H1 (cell line): ENCODE measurements at regions not wholly inside any gene's neighbourhood (a gene's known extent, or its start where the extent isn't known, plus 50 kb on each side); places are given as distances from the start of the nearest gene placed in this dataset.

Experiments used
- CTCF ChIA-PET: fragments of 300-600 bp; sonication (Branson Sonifier 250); formaldehyde crosslinking; loops from one replicate; lab custom pipeline; 2021; ENCODE audit not compliant: partially characterized antibody; lab: Charles Lee
- POLR2A ChIA-PET: fragments of 300-600 bp; sonication (Branson Sonifier 250); formaldehyde crosslinking; loops from one replicate; lab custom pipeline; 2021; ENCODE audit warnings: inconsistent platforms; ENCODE audit not compliant: partially characterized antibody; lab: Charles Lee
- DNase-seq, 2 experiments: peaks; one replicate each; pipeline versions ENCODE4 v3.0.0 to v3.0.0-alpha.2; 2010 to 2022; ENCODE audit warnings: low spot score in 2 of 2, low read depth in 1 of 2, mixed read lengths in 1 of 2
- FAIRE-seq: peaks from 2 replicates; lab custom pipeline; 2011; peaks lifted over from hg19 to GRCh38; lab: Jason Lieb, UNC
- H2AFZ ChIP-seq: 2 replicates; pipeline ENCODE4 v1.8.1; 2012; ENCODE audit warnings: low read length, inconsistent platforms
- H2AK5ac ChIP-seq: 2 replicates; pipeline ENCODE4 v1.6.1; 2013; ENCODE audit warnings: low read depth, low read length
- H2BK120ac ChIP-seq: replicated peaks from 2 replicates; pipeline ENCODE3; 2013; ENCODE audit warnings: low read depth, low read length, inconsistent platforms
- H2BK12ac ChIP-seq: 2 replicates; pipeline ENCODE4 v1.6.1; 2013; ENCODE audit warnings: low read depth, low read length
- H2BK15ac ChIP-seq: 2 replicates; pipeline ENCODE4 v1.6.1; 2013; ENCODE audit warnings: low read length
- H2BK20ac ChIP-seq: 2 replicates; pipeline ENCODE4 v1.6.1; 2013; ENCODE audit warnings: low read length
- H2BK5ac ChIP-seq: 2 replicates; pipeline ENCODE4 v1.6.1; 2013; ENCODE audit warnings: low read depth, low read length
- H3K14ac ChIP-seq: 2 replicates; pipeline ENCODE4 v1.6.1; 2013; ENCODE audit warnings: inconsistent platforms; ENCODE audit not compliant: insufficient read length
- H3K18ac ChIP-seq: 2 replicates; pipeline ENCODE4 v1.6.1; 2013; ENCODE audit warnings: low read length; ENCODE audit errors: extremely low read depth
- H3K23ac ChIP-seq: 2 replicates; pipeline ENCODE4 v1.6.1; 2013; ENCODE audit warnings: inconsistent platforms; ENCODE audit not compliant: insufficient read length
- H3K23me2 ChIP-seq: 2 replicates; pipeline ENCODE4 v1.6.1; 2013; ENCODE audit warnings: low read depth, low read length
- H3K27ac ChIP-seq: 2 replicates; pipeline ENCODE4 v1.6.1; 2011; ENCODE audit warnings: low read depth, low read length, inconsistent platforms
- H3K27me3 ChIP-seq, 4 experiments: replicated peaks in 1 of 4; 1 replicate in 1 of 4; 2 replicates in 3 of 4; pipeline versions ENCODE4 v1.6.1 to v1.8.1; 2011 to 2013; ENCODE audit warnings: low read length in 3 of 4, mild to moderate bottlenecking in 3 of 4, inconsistent platforms in 2 of 4, mixed read lengths in 2 of 4, moderate library complexity in 1 of 4; ENCODE audit not compliant: control insufficient read depth in 3 of 4, insufficient read depth in 3 of 4; ENCODE audit errors: extremely low read depth in 1 of 4
- H3K36me3 ChIP-seq, 4 experiments: 2 replicates each; pipeline versions ENCODE4 v1.6.1 to v1.8.1; 2011 to 2013; ENCODE audit warnings: mild to moderate bottlenecking in 4 of 4, low read length in 3 of 4, moderate library complexity in 2 of 4, control low read depth in 1 of 4, inconsistent platforms in 1 of 4; ENCODE audit not compliant: insufficient read depth in 4 of 4, control insufficient read depth in 2 of 4
- H3K4ac ChIP-seq: replicated peaks from 2 replicates; pipeline ENCODE3; 2013; ENCODE audit warnings: low read length, low read depth, mixed read lengths, inconsistent platforms; ENCODE audit not compliant: insufficient read length
- H3K4me1 ChIP-seq, 4 experiments: replicated peaks in 1 of 4; 1 replicate in 1 of 4; 2 replicates in 3 of 4; pipeline versions ENCODE4 v1.6.1 to v1.8.1; 2011 to 2013; ENCODE audit warnings: low read length in 3 of 4, inconsistent platforms in 2 of 4, mixed read lengths in 1 of 4; ENCODE audit not compliant: insufficient read depth in 4 of 4, control insufficient read depth in 3 of 4
- H3K4me2 ChIP-seq, 2 experiments: 2 replicates each; pipeline versions ENCODE4 v1.6.1 to v1.8.1; 2011 to 2013; ENCODE audit warnings: low read depth in 2 of 2, low read length in 2 of 2, control low read depth in 1 of 2, inconsistent platforms in 1 of 2, mild to moderate bottlenecking in 1 of 2; ENCODE audit not compliant: insufficient read depth in 1 of 2
- H3K4me3 ChIP-seq, 4 experiments: fragments of 200-600, 300-600 bp in 1 of 4; sonication (generic), shearing (Covaris generic), sonication (Bioruptor Twin) in 1 of 4; 2 replicates each; pipeline versions ENCODE4 v1.5.1 to v1.8.1; 2011 to 2016; ENCODE audit warnings: low read length in 4 of 4, low read depth in 3 of 4, control low read depth in 2 of 4, inconsistent platforms in 2 of 4, mild to moderate bottlenecking in 2 of 4, mixed read lengths in 1 of 4, moderate library complexity in 1 of 4; ENCODE audit not compliant: insufficient read depth in 2 of 4; ENCODE audit errors: extremely low read depth in 1 of 4
- H3K56ac ChIP-seq: replicated peaks from 2 replicates; pipeline ENCODE3; 2013; ENCODE audit warnings: low read depth, mild to moderate bottlenecking, mixed read lengths, low read length, inconsistent platforms; ENCODE audit not compliant: insufficient read length
- H3K79me1 ChIP-seq: 2 replicates; pipeline ENCODE4 v1.6.1; 2013; ENCODE audit warnings: low read depth, low read length, control low read depth
- H3K79me2 ChIP-seq, 2 experiments: 2 replicates each; pipeline versions ENCODE4 v1.6.1 to v1.8.1; 2012 to 2013; ENCODE audit warnings: low read length in 2 of 2, mild to moderate bottlenecking in 2 of 2, inconsistent platforms in 1 of 2; ENCODE audit not compliant: insufficient read depth in 2 of 2, control insufficient read depth in 1 of 2
- H3K9ac ChIP-seq, 4 experiments: replicated peaks in 1 of 4; 1 replicate in 1 of 4; 2 replicates in 3 of 4; pipeline versions ENCODE4 v1.6.1 to v1.8.1; 2011 to 2013; ENCODE audit warnings: low read depth in 3 of 4, low read length in 3 of 4, control low read depth in 2 of 4, mild to moderate bottlenecking in 2 of 4, moderate library complexity in 2 of 4, inconsistent platforms in 1 of 4; ENCODE audit errors: extremely low read depth in 1 of 4
- H3K9me3 ChIP-seq, 2 experiments: 2 replicates each; pipeline versions ENCODE4 v1.6.1 to v1.8.1; 2012 to 2013; ENCODE audit warnings: mild to moderate bottlenecking in 2 of 2, moderate library complexity in 2 of 2, control low read depth in 1 of 2, inconsistent platforms in 1 of 2, low read depth in 1 of 2, low read length in 1 of 2, mixed read lengths in 1 of 2; ENCODE audit not compliant: insufficient read depth in 2 of 2
- H4K20me1 ChIP-seq, 2 experiments: replicated peaks in 1 of 2; 2 replicates each; pipeline versions ENCODE3 to v1.8.1; 2011 to 2013; ENCODE audit warnings: inconsistent platforms in 2 of 2, low read length in 2 of 2, mild to moderate bottlenecking in 1 of 2; ENCODE audit not compliant: insufficient read depth in 2 of 2, control insufficient read depth in 1 of 2
- H4K5ac ChIP-seq: 2 replicates; pipeline ENCODE4 v1.6.1; 2013; ENCODE audit warnings: low read length, low read depth, mixed read lengths, inconsistent platforms; ENCODE audit not compliant: insufficient read length
- H4K8ac ChIP-seq: 2 replicates; pipeline ENCODE4 v1.8.0; 2013; ENCODE audit warnings: mild to moderate bottlenecking, moderate library complexity, low read length, inconsistent platforms; ENCODE audit not compliant: insufficient read depth; ENCODE audit errors: extremely low read depth
- H4K91ac ChIP-seq: replicated peaks from 2 replicates; pipeline ENCODE3; 2013; ENCODE audit warnings: low read length, mixed read lengths, inconsistent platforms; ENCODE audit not compliant: insufficient read length
- CBX5 ChIP-seq: fragments of 300-800, 300-1000 bp; sonication (generic); IDR thresholded peaks from 2 replicates; pipeline ENCODE4 v1.7.1; 2016; ENCODE audit warnings: antibody characterized with exemption, low read length, low read depth
- CBX8 ChIP-seq: fragments of 300-800, 300-1000 bp; sonication (generic); IDR thresholded peaks from 2 replicates; pipeline ENCODE4 v1.7.1; 2016; ENCODE audit warnings: low read depth, low read length, borderline replicate concordance
- CHD2 ChIP-seq: IDR thresholded peaks from 2 replicates; pipeline ENCODE4 v1.6.1; 2012; ENCODE audit warnings: low read length, improper control_type of control experiment
- EP300 ChIP-seq, 2 experiments: IDR thresholded peaks; 1 replicate in 1 of 2; 2 replicates in 1 of 2; pipeline ENCODE4 v1.6.1; 2011 to 2012; ENCODE audit warnings: low read depth in 2 of 2, low read length in 2 of 2, mild to moderate bottlenecking in 2 of 2, borderline replicate concordance in 1 of 2, inconsistent platforms in 1 of 2, moderate library complexity in 1 of 2
- HDAC6 ChIP-seq: IDR thresholded peaks from one replicate; pipeline ENCODE4 v1.7.1; 2012; ENCODE audit warnings: low read depth, mild to moderate bottlenecking, inconsistent platforms, low read length, moderate library complexity
- JUN ChIP-seq: IDR thresholded peaks from 2 replicates; pipeline ENCODE4 v1.6.1; 2011; ENCODE audit warnings: low read depth, mild to moderate bottlenecking, improper control_type of control experiment, low read length
- PHF8 ChIP-seq: fragments of 200-600 bp; sonication (generic); conservative IDR thresholded peaks from 2 replicates; pipeline ENCODE4 v1.7.1; 2012; ENCODE audit warnings: low read depth, mild to moderate bottlenecking, inconsistent platforms, low read length, moderate library complexity
- SIN3A ChIP-seq, 2 experiments: IDR thresholded peaks in 1 of 2; conservative IDR thresholded peaks in 1 of 2; 2 replicates each; pipeline ENCODE4 v1.6.1; 2011 to 2012; ENCODE audit warnings: low read length in 2 of 2, improper control_type of control experiment in 1 of 2, low read depth in 1 of 2, mild to moderate bottlenecking in 1 of 2
- SP4 ChIP-seq: IDR thresholded peaks from 2 replicates; pipeline ENCODE4 v1.6.1; 2012; ENCODE audit warnings: low read length, inconsistent platforms
- SUZ12 ChIP-seq: fragments of 200-600 bp; sonication (generic); IDR thresholded peaks from 2 replicates; pipeline ENCODE4 v1.6.1; 2012; ENCODE audit warnings: mild to moderate bottlenecking, inconsistent platforms, low read length, moderate library complexity, mixed read lengths
- TAF1 ChIP-seq: IDR thresholded peaks from 2 replicates; pipeline ENCODE4 v1.6.1; 2011; ENCODE audit warnings: mild to moderate bottlenecking, low read depth, low read length
- TBP ChIP-seq: IDR thresholded peaks from 2 replicates; pipeline ENCODE4 v1.6.1; 2011; ENCODE audit warnings: low read depth, low read length, improper control_type of control experiment
- WGBS, 2 experiments: shearing (Covaris generic) in 1 of 2; methylation state at CpG; one replicate each; pipeline versions ENCODE4 v1.1.6 to v1.1.7; 2013 to 2015; ENCODE audit warnings: low lambda C conversion rate in 2 of 2, mixed read lengths in 2 of 2, inconsistent platforms in 1 of 2, low coverage in 1 of 2, missing lambda C conversion rate in 1 of 2; ENCODE audit not compliant: insufficient replicate concordance in 2 of 2, insufficient coverage in 1 of 2, insufficient read length in 1 of 2; ENCODE audit errors: extremely low coverage in 1 of 2, missing lambda C conversion rate in 1 of 2; 5-methylcytosine and 5-hydroxymethylcytosine counted together
- TF ChIP-seq, protein P1 (sequence below): IDR thresholded peaks from 2 replicates; pipeline ENCODE4 v1.6.1; 2012; ENCODE audit warnings: inconsistent platforms
- TF ChIP-seq, protein P2 (sequence below): IDR thresholded peaks from 2 replicates; pipeline ENCODE4 v1.6.1; 2011; ENCODE audit warnings: low read length, improper control_type of control experiment

DNA sequence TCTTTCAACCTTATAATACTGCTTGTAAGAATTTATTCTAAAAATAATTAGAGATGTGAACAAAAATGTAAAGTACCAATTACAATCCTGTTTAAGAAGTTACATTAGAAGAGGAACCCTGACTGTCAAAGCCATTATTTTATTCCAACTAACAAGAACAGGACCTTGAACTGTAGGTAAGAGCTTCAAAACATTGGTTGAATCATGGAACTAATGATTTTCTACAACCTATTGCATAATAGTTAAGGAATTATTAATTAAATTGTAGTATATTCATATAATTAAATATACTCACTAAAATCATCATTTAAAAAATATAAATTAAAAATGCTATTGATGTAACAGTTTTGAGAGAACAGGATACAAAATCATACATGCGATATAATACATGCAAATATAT, 649.4 kb upstream of the KIRREL3 start:
- WGBS, 2 experiments, result 96% methylated on average over 1 of the region's 1 CpG; no CpG with 5 or more reads in 1 of the 2 experiments
- TF ChIP-seq SIN3A (conservative IDR thresholded peaks at IDR 0.05 in 1 of 2, IDR thresholded peaks at IDR 0.05 in 1 of 2; ENCODE audit: low read depth in 1 of 2, low read length in 2 of 2), result no peak
- TF ChIP-seq CBX8, result no peak
- no peak for TF ChIP-seq TAF1
- no peak for TF ChIP-seq EP300 (IDR thresholded peaks at IDR 0.05; ENCODE audit: borderline replicate concordance in 1 of 2, low read depth in 2 of 2, low read length in 2 of 2)
- TF ChIP-seq, protein P1, sequence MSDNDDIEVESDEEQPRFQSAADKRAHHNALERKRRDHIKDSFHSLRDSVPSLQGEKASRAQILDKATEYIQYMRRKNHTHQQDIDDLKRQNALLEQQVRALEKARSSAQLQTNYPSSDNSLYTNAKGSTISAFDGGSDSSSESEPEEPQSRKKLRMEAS, result no peak
- TF ChIP-seq HDAC6, result no peak
- no peak for TF ChIP-seq CHD2
- no peak for TF ChIP-seq CBX5
- no peak for TF ChIP-seq SUZ12
- TF ChIP-seq PHF8, result no peak
- TF ChIP-seq, protein P2, sequence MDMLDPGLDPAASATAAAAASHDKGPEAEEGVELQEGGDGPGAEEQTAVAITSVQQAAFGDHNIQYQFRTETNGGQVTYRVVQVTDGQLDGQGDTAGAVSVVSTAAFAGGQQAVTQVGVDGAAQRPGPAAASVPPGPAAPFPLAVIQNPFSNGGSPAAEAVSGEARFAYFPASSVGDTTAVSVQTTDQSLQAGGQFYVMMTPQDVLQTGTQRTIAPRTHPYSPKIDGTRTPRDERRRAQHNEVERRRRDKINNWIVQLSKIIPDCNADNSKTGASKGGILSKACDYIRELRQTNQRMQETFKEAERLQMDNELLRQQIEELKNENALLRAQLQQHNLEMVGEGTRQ, result no peak
- TF ChIP-seq SP4, result no peak
- no peak for TF ChIP-seq TBP
- TF ChIP-seq JUN, result no peak

More for the DNA sequence above, 649.4 kb upstream of the KIRREL3 start:
- H3K9me3 ChIP-seq, result no peaks in the 10 kb centered on the region
- no peak overlapping the region for H3K4ac ChIP-seq
- H2BK20ac ChIP-seq, result no peak overlapping the region
- H3K36me3 ChIP-seq, result no peaks in the 10 kb centered on the region
- ChIA-PET POLR2A (no interaction called here), CTCF (interaction anchor here (1.3 kb wide), 1 partner anchor 10 kb away, joined by 3 read pairs; no protein-coding TSS in a partner anchor)
- H2BK12ac ChIP-seq, result no peak overlapping the region
- no peak overlapping the region for H3K27ac ChIP-seq
- no peak overlapping the region for H3K14ac ChIP-seq
- H3K56ac ChIP-seq, result no peak overlapping the region
- no peak overlapping the region for H4K8ac ChIP-seq
- H3K18ac ChIP-seq, result no peak overlapping the region
- H4K20me1 ChIP-seq, result no peaks in the 10 kb centered on the region
- no peak overlapping the region for H4K5ac ChIP-seq
- H2BK5ac ChIP-seq, result no peak overlapping the region
- no peak overlapping the region for H3K9ac ChIP-seq
- H3K4me3 ChIP-seq, result no peak overlapping the region
- H3K79me1 ChIP-seq, result no peaks in the 10 kb centered on the region
- no peaks in the 10 kb centered on the region for H3K79me2 ChIP-seq
- DNase-seq (no peak), FAIRE-seq (no peak)
- H3K23me2 ChIP-seq, result no peaks in the 10 kb centered on the region
- no peak overlapping the region for H2BK120ac ChIP-seq
- H2AFZ ChIP-seq, result no peak overlapping the region
- H3K4me2 ChIP-seq, result no peak overlapping the region
- no peak overlapping the region for H4K91ac ChIP-seq
- no peaks in the 10 kb centered on the region for H3K4me1 ChIP-seq
- no peak overlapping the region for H3K23ac ChIP-seq
- H2BK15ac ChIP-seq, result no peak overlapping the region
- H3K27me3 ChIP-seq, result no peaks in the 10 kb centered on the region
- no peak overlapping the region for H2AK5ac ChIP-seq
